PFSK-1 (cell line): ENCODE measurements at regions not wholly inside any gene's neighbourhood (a gene's known extent, or its start where the extent isn't known, plus 50 kb on each side); places are given as distances from the start of the nearest gene placed in this dataset.

Experiments used
- FOXP2 ChIP-seq: optimal IDR thresholded peaks from 2 replicates; pipeline ENCODE3; 2011; ENCODE audit warnings: borderline replicate concordance, control low read depth, inconsistent platforms; ENCODE audit not compliant: insufficient read depth; ENCODE audit errors: extremely low read length, extremely low read depth
- POLR2AphosphoS5 ChIP-seq: IDR thresholded peaks from 2 replicates; pipeline ENCODE4 v1.6.1; 2012; ENCODE audit warnings: low read depth, mild to moderate bottlenecking, control low read depth, low read length, moderate library complexity
- SIN3A ChIP-seq: IDR thresholded peaks from 2 replicates; pipeline ENCODE4 v1.6.1; 2012; ENCODE audit warnings: mild to moderate bottlenecking, low read length, moderate library complexity, borderline replicate concordance; ENCODE audit not compliant: insufficient read depth
- TAF1 ChIP-seq: IDR thresholded peaks from 2 replicates; pipeline ENCODE4 v1.6.1; 2012; ENCODE audit warnings: low read length, control low read depth, borderline replicate concordance; ENCODE audit not compliant: insufficient read depth
- TF ChIP-seq, protein P1 (sequence below), 2 experiments: IDR thresholded peaks; 2 replicates each; pipeline versions ENCODE4 v1.6.1 to v1.8.0; 2011 to 2012; ENCODE audit warnings: low read depth in 2 of 2, low read length in 2 of 2, control low read depth in 1 of 2, inconsistent platforms in 1 of 2, mild to moderate bottlenecking in 1 of 2, moderate library complexity in 1 of 2; ENCODE audit not compliant: insufficient read depth in 1 of 2

DNA sequence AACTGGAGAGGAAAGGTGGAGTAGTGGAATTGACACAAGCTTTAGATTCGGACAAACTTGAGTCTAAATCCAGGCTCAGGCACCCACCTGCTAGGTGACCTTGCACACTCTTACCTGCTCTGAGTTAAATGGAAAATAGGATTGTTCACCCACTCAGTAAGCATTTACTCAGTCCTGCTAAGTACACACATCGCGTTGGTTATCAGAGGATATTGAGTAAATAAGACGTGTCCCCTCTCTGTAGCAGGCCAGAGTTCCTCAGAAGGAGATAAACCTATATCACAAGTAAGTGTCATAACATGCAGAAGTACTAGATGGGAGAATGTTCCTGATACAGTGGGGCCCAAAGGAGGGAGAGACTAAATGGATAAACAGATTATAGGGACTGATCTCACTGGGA, 117.7 kb downstream of the SMIM20 start:
- TF ChIP-seq, protein P1, sequence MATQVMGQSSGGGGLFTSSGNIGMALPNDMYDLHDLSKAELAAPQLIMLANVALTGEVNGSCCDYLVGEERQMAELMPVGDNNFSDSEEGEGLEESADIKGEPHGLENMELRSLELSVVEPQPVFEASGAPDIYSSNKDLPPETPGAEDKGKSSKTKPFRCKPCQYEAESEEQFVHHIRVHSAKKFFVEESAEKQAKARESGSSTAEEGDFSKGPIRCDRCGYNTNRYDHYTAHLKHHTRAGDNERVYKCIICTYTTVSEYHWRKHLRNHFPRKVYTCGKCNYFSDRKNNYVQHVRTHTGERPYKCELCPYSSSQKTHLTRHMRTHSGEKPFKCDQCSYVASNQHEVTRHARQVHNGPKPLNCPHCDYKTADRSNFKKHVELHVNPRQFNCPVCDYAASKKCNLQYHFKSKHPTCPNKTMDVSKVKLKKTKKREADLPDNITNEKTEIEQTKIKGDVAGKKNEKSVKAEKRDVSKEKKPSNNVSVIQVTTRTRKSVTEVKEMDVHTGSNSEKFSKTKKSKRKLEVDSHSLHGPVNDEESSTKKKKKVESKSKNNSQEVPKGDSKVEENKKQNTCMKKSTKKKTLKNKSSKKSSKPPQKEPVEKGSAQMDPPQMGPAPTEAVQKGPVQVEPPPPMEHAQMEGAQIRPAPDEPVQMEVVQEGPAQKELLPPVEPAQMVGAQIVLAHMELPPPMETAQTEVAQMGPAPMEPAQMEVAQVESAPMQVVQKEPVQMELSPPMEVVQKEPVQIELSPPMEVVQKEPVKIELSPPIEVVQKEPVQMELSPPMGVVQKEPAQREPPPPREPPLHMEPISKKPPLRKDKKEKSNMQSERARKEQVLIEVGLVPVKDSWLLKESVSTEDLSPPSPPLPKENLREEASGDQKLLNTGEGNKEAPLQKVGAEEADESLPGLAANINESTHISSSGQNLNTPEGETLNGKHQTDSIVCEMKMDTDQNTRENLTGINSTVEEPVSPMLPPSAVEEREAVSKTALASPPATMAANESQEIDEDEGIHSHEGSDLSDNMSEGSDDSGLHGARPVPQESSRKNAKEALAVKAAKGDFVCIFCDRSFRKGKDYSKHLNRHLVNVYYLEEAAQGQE (IDR thresholded peaks at IDR 0.05; ENCODE audit: insufficient read depth in 1 of 2, low read depth in 2 of 2, low read length in 2 of 2): no peak
- TF ChIP-seq POLR2AphosphoS5 (no peak), TAF1 (no peak), SIN3A (no peak), FOXP2 (no peak)
